Neural crest cell (in vitro differentiated cells): ENCODE measurements at regions not wholly inside any gene's neighbourhood (a gene's known extent, or its start where the extent isn't known, plus 50 kb on each side); places are given as distances from the start of the nearest gene placed in this dataset.

Experiments
- DNase-seq: peaks from one replicate; pipeline ENCODE4 v3.0.0; 2021; ENCODE audit warnings: low read depth, mixed read lengths, low spot score
- H3K27ac Mint-ChIP-seq: one replicate; pipeline ENCODE4 v1.8.0; 2021; ENCODE audit warnings: mild to moderate bottlenecking, mixed read lengths; ENCODE audit not compliant: unreplicated experiment
- H3K27me3 Mint-ChIP-seq: 2 replicates; pipeline ENCODE4 v1.8.0; 2021; ENCODE audit warnings: low read depth, mild to moderate bottlenecking, mixed read lengths
- H3K36me3 Mint-ChIP-seq: 2 replicates; pipeline ENCODE4 v1.8.0; 2021; ENCODE audit warnings: low read depth, mild to moderate bottlenecking, mixed read lengths
- H3K4me1 Mint-ChIP-seq: 2 replicates; pipeline ENCODE4 v1.8.0; 2021; ENCODE audit warnings: mixed read lengths
- H3K4me3 Mint-ChIP-seq: one replicate; pipeline ENCODE4 v1.8.0; 2021; ENCODE audit warnings: mild to moderate bottlenecking, mixed read lengths
- H3K9me3 Mint-ChIP-seq: 2 replicates; pipeline ENCODE4 v1.8.0; 2021; ENCODE audit warnings: mixed read lengths
- CTCF ChIP-seq: fragments of 200-600 bp; sonication (generic); conservative IDR thresholded peaks from 2 replicates; pipeline ENCODE4 v1.5.0; 2021; ENCODE audit warnings: antibody characterized with exemption, mild to moderate bottlenecking

GRCh38 chr10:44520651-44521050 is 135.8 kb upstream of the CXCL12 start:
- peaks cover 3% of the 10 kb centered on the region for H3K27me3 Mint-ChIP-seq
- H3K4me3 Mint-ChIP-seq = no peak overlapping the region
- H3K9me3 Mint-ChIP-seq = peaks cover 5% of the 10 kb centered on the region
- H3K36me3 Mint-ChIP-seq = no peaks in the 10 kb centered on the region
- H3K4me1 Mint-ChIP-seq = peaks cover 4% of the 10 kb centered on the region
- TF ChIP-seq CTCF = no peak
- no peak for DNase-seq
- no peak overlapping the region for H3K27ac Mint-ChIP-seq

GRCh38 chr10:44539178-44539577 is 154.3 kb upstream of the CXCL12 start:
- no peak for TF ChIP-seq CTCF

GRCh38 chr10:44552726-44553125 is 167.8 kb upstream of the CXCL12 start:
- no peak for TF ChIP-seq CTCF
- Mint-ChIP-seq H3K9me3 (peaks cover 5% of the 10 kb centered on the region), H3K4me3 (no peak overlapping the region), H3K27me3 (no peaks in the 10 kb centered on the region), H3K27ac (no peak overlapping the region), H3K4me1 (no peaks in the 10 kb centered on the region), H3K36me3 (no peaks in the 10 kb centered on the region)
- no peak for DNase-seq

More at GRCh38 chr10:44539178-44539577, 154.3 kb upstream of the CXCL12 start:
- no peak for DNase-seq
- Mint-ChIP-seq H3K4me1 (no peaks in the 10 kb centered on the region), H3K27ac (no peak overlapping the region), H3K27me3 (peaks cover 1% of the 10 kb centered on the region), H3K36me3 (no peaks in the 10 kb centered on the region), H3K4me3 (no peak overlapping the region), H3K9me3 (peaks cover 10% of the 10 kb centered on the region)

- Mint-ChIP-seq H3K27me3 (no peaks in the 10 kb centered on the region), H3K27ac (no peak overlapping the region), H3K36me3 (no peaks in the 10 kb centered on the region), H3K9me3 (no peaks in the 10 kb centered on the region), H3K4me1 (no peaks in the 10 kb centered on the region), H3K4me3 (no peak overlapping the region)
- DNase-seq = no peak
- no peak for TF ChIP-seq CTCF
Measured at GRCh38 chr10:44557596-44558191, 172.8 kb upstream of the CXCL12 start.

- Mint-ChIP-seq H3K4me1 (no peaks in the 10 kb centered on the region), H3K36me3 (no peaks in the 10 kb centered on the region)
- TF ChIP-seq CTCF = no peak
Measured at GRCh38 chr10:44558521-44558920, 173.6 kb upstream of the CXCL12 start.

More at GRCh38 chr10:44558521-44558920, 173.6 kb upstream of the CXCL12 start:
- no peaks in the 10 kb centered on the region for H3K9me3 Mint-ChIP-seq
- no peak overlapping the region for H3K4me3 Mint-ChIP-seq
- H3K27me3 Mint-ChIP-seq = no peaks in the 10 kb centered on the region
- no peak for DNase-seq
- no peak overlapping the region for H3K27ac Mint-ChIP-seq
